ENCODE measurements at regions not wholly inside any gene's neighbourhood (a gene's known extent, or its start where the extent isn't known, plus 50 kb on each side); places are given as distances from the start of the nearest gene placed in this dataset.

DNA sequence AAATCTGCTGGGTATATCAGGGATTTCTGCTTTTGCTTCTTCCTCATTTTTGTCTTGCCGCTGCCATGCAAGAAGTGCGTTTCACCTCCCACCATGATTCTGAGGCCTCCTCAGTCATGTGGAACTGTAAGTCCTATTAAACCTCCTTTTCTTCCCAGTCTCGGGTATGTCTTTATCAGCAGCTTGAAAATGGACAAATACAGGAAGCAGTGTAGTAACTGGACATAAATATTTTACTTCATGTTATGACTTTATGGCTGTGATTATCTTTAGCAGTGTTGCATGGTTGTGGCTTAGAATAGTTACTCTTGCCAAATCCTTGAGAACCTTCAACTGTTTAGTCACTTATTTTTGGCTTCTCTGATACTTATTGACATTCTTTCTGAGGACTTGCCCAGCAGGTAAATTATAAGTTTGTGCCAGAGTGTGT is 66.2 kb upstream of the DLX2 start:
- POLR2A ChIA-PET = no interaction called here
- no peak overlapping the region for H3K27ac ChIP-seq (ENCODE audit: low read depth, low read length, poor library complexity, severe bottlenecking)
- no peak overlapping the region for H3K4me3 ChIP-seq (ENCODE audit: low read depth, low read length, poor library complexity, severe bottlenecking)
- no peaks in the 10 kb centered on the region for H3K36me3 ChIP-seq (ENCODE audit: insufficient read depth, low read length)
- BruUV-seq (replicated peaks) = no TSS peak
- H3K4me2 ChIP-seq (ENCODE audit: low read length) = no peak overlapping the region
- no peak for TF ChIP-seq EZH2phosphoT487 (IDR thresholded peaks at IDR 0.05; ENCODE audit: borderline replicate concordance, low read depth, low read length)
- TF ChIP-seq, protein P1, sequence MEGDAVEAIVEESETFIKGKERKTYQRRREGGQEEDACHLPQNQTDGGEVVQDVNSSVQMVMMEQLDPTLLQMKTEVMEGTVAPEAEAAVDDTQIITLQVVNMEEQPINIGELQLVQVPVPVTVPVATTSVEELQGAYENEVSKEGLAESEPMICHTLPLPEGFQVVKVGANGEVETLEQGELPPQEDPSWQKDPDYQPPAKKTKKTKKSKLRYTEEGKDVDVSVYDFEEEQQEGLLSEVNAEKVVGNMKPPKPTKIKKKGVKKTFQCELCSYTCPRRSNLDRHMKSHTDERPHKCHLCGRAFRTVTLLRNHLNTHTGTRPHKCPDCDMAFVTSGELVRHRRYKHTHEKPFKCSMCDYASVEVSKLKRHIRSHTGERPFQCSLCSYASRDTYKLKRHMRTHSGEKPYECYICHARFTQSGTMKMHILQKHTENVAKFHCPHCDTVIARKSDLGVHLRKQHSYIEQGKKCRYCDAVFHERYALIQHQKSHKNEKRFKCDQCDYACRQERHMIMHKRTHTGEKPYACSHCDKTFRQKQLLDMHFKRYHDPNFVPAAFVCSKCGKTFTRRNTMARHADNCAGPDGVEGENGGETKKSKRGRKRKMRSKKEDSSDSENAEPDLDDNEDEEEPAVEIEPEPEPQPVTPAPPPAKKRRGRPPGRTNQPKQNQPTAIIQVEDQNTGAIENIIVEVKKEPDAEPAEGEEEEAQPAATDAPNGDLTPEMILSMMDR (conservative IDR thresholded peaks at IDR 0.05; ENCODE audit: low read length) = no peak
- no peaks in the 10 kb centered on the region for H3K79me2 ChIP-seq (ENCODE audit: insufficient read depth, low read depth, low read length)
- H4K20me1 ChIP-seq (ENCODE audit: insufficient read depth, low read length) = no peaks in the 10 kb centered on the region
- H3K9me2 ChIP-seq (ENCODE audit: insufficient read depth, low read length) = no peaks in the 10 kb centered on the region
- CTCF ChIA-PET (ENCODE audit: unreplicated experiment) = no interaction called here
- H3K9me3 ChIP-seq (ENCODE audit: low read length) = no peaks in the 10 kb centered on the region
- no peak for DNase-seq (ENCODE audit: low spot score)
- H2AFZ ChIP-seq (ENCODE audit: low read length) = no peak overlapping the region
- H3K4me1 ChIP-seq (ENCODE audit: insufficient read depth, low read length, poor library complexity, severe bottlenecking) = no peaks in the 10 kb centered on the region
- intact Hi-C loops (cut with micrococcal nuclease; ENCODE audit: unreplicated experiment) = no loop called here

DNA sequence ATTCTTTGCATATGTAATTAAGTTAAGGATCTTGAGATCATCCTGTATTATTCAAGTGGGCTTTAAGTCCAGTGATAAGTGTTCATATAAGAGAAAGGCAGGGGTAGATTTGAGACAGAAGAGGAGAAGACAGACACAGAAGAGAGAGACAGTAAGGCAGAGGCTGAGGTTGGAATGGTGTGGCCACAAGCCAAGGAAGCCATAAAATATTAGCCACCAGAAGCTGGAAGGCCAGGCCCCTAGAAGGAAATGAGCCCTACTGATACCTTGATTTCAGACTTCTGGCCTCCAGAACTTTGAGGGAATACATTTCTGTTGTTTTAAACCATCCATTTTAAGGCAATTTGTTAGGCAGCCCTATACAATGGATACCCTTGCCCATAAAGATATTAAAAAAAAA is 66.9 kb upstream of the DLX2 start:
- Histone ChIP-seq H3K27ac (ENCODE audit: low read depth, low read length, poor library complexity, severe bottlenecking) (no peak overlapping the region), H3K4me3 (ENCODE audit: low read depth, low read length, poor library complexity, severe bottlenecking) (no peak overlapping the region), H3K4me1 (ENCODE audit: insufficient read depth, low read length, poor library complexity, severe bottlenecking) (no peaks in the 10 kb centered on the region), H4K20me1 (ENCODE audit: insufficient read depth, low read length) (no peaks in the 10 kb centered on the region), H2AFZ (ENCODE audit: low read length) (no peak overlapping the region), H3K9me3 (ENCODE audit: low read length) (no peaks in the 10 kb centered on the region), H3K79me2 (ENCODE audit: insufficient read depth, low read depth, low read length) (no peaks in the 10 kb centered on the region), H3K36me3 (ENCODE audit: insufficient read depth, low read length) (no peaks in the 10 kb centered on the region), H3K4me2 (ENCODE audit: low read length) (no peak overlapping the region), H3K9me2 (ENCODE audit: insufficient read depth, low read length) (no peaks in the 10 kb centered on the region)
- intact Hi-C loops (cut with micrococcal nuclease; ENCODE audit: unreplicated experiment) = loop anchor here (10.0 kb wide), 1 partner anchor 235 kb away; no protein-coding TSS in a partner anchor
- CTCF ChIA-PET (ENCODE audit: unreplicated experiment) = no interaction called here
- BruUV-seq (replicated peaks) = no TSS peak
- TF ChIP-seq, protein P1 (conservative IDR thresholded peaks at IDR 0.05; ENCODE audit: low read length) = no peak
- no peak for TF ChIP-seq EZH2phosphoT487 (IDR thresholded peaks at IDR 0.05; ENCODE audit: borderline replicate concordance, low read depth, low read length)
- no peak for DNase-seq (ENCODE audit: low spot score)
- POLR2A ChIA-PET = no interaction called here

DNA sequence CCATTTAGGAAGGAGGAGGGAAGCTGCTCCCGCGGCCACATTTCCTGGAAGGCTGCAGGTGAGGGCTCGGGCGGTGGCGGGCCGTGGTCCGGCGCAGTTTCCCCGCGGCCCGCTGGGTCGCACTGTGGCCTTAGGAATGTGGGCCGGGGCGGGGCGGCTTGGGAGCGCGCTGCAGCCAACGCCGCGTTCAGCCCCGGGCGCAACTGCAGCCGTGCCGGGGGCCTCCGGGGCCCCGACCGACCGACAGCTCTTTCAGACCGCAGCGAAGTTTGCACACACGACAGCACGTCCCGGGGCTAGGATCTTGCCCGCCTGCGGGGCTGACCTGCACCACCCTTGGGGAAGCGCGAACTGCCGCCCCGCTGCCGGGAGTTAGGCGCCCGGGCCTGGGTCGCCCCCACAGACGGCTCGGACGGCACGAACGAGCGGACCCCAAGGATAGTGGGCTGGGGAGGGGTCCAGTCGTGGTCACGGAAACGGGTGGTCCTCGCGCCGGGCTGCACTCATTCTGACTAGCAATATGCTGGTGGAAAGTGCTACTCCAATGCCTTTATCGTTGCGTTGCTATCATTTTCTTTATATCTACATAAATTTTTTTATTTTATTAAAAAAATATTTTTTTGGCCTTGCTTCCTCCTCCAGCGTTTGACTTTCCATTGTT is 69.9 kb upstream of the DLX2 start:
- H4K20me1 ChIP-seq (ENCODE audit: insufficient read depth, low read length) = no peaks in the 10 kb centered on the region
- intact Hi-C loops (cut with micrococcal nuclease; ENCODE audit: unreplicated experiment) = loop anchor here (10.0 kb wide), 1 partner anchor 232 kb away; no protein-coding TSS in a partner anchor
- POLR2A ChIA-PET = no interaction called here
- H3K9me3 ChIP-seq (ENCODE audit: low read length) = no peaks in the 10 kb centered on the region
- no peak for DNase-seq (ENCODE audit: low spot score)
- no peaks in the 10 kb centered on the region for H3K4me1 ChIP-seq (ENCODE audit: insufficient read depth, low read length, poor library complexity, severe bottlenecking)
- CTCF ChIA-PET (ENCODE audit: unreplicated experiment) = no interaction called here
- no peak overlapping the region for H3K4me3 ChIP-seq (ENCODE audit: low read depth, low read length, poor library complexity, severe bottlenecking)
- H3K79me2 ChIP-seq (ENCODE audit: insufficient read depth, low read depth, low read length) = no peaks in the 10 kb centered on the region
- no peaks in the 10 kb centered on the region for H3K9me2 ChIP-seq (ENCODE audit: insufficient read depth, low read length)
- no peak for TF ChIP-seq EZH2phosphoT487 (IDR thresholded peaks at IDR 0.05; ENCODE audit: borderline replicate concordance, low read depth, low read length)
- TF ChIP-seq, protein P1 (conservative IDR thresholded peaks at IDR 0.05; ENCODE audit: low read length) = no peak
- no peaks in the 10 kb centered on the region for H3K36me3 ChIP-seq (ENCODE audit: insufficient read depth, low read length)
- H2AFZ ChIP-seq (ENCODE audit: low read length) = no peak overlapping the region
- no peak overlapping the region for H3K4me2 ChIP-seq (ENCODE audit: low read length)
- no TSS peak for BruUV-seq (replicated peaks)
- H3K27ac ChIP-seq (ENCODE audit: low read depth, low read length, poor library complexity, severe bottlenecking) = no peak overlapping the region
